Endothelial cell of umbilical vein (primary cell): ENCODE measurements at regions not wholly inside any gene's neighbourhood (a gene's known extent, or its start where the extent isn't known, plus 50 kb on each side); places are given as distances from the start of the nearest gene placed in this dataset.

Experiments used
- BruUV-seq: library from RNA; stranded (reverse); fragments of 400-500 nt; replicated peaks from 2 replicates; lab custom pipeline; 2021; lab: Mats Ljungman, UMichigan
- CTCF ChIA-PET: fragments of 300-600, 350-600 bp; sonication (Branson Sonifier 250); formaldehyde crosslinking; loops from one replicate; lab custom pipeline; 2021; ENCODE audit warnings: antibody characterized with exemption, inconsistent platforms; lab: Charles Lee
- POLR2A ChIA-PET: fragments of 300-600, 350-600 bp; sonication (Branson Sonifier 250); formaldehyde crosslinking; loops from one replicate; lab custom pipeline; 2021; ENCODE audit warnings: antibody characterized with exemption, inconsistent platforms; lab: Charles Lee
- DNase-seq: peaks from one replicate; pipeline ENCODE4 v3.0.0-alpha.2; 2011; ENCODE audit warnings: low read depth, low spot score
- FAIRE-seq: peaks from 2 replicates; lab custom pipeline; 2011; peaks lifted over from hg19 to GRCh38; lab: Jason Lieb, UNC
- H2AFZ ChIP-seq: 2 replicates; pipeline ENCODE4 v1.6.0; 2012; ENCODE audit warnings: low read depth, low read length, control low read depth, inconsistent platforms
- H3K27ac ChIP-seq: 2 replicates; pipeline ENCODE4 v1.5.1; 2011; ENCODE audit warnings: low read depth, mild to moderate bottlenecking, control low read depth, low read length, moderate library complexity; ENCODE audit not compliant: insufficient read depth
- H3K27me3 ChIP-seq, 2 experiments: 2 replicates each; pipeline versions ENCODE4 v1.6.0 to v1.6.1; 2011; ENCODE audit warnings: low read length in 2 of 2, mixed read lengths in 1 of 2; ENCODE audit not compliant: control insufficient read depth in 2 of 2, insufficient read depth in 2 of 2
- H3K36me3 ChIP-seq, 2 experiments: 2 replicates in 1 of 2; 3 replicates in 1 of 2; pipeline ENCODE4 v1.5.1; 2011; ENCODE audit warnings: low read length in 2 of 2, mild to moderate bottlenecking in 1 of 2, moderate library complexity in 1 of 2; ENCODE audit not compliant: control insufficient read depth in 2 of 2, insufficient read depth in 2 of 2; ENCODE audit errors: extremely low read depth in 1 of 2
- H3K4me1 ChIP-seq: 3 replicates; pipeline ENCODE4 v1.5.1; 2011; ENCODE audit warnings: mild to moderate bottlenecking, low read length; ENCODE audit not compliant: control insufficient read depth, insufficient read depth; ENCODE audit errors: extremely low read depth
- H3K4me2 ChIP-seq: 2 replicates; pipeline ENCODE4 v1.6.1; 2011; ENCODE audit warnings: low read length, control low read depth, mixed read lengths; ENCODE audit not compliant: insufficient read depth
- H3K4me3 ChIP-seq, 3 experiments: fragments of 200-600 bp in 1 of 3; sonication (generic), shearing (Covaris generic) in 1 of 3; replicated peaks in 1 of 3; 2 replicates each; pipeline ENCODE4 v1.5.1; 2011 to 2016; ENCODE audit warnings: control low read depth in 3 of 3, low read length in 3 of 3, mild to moderate bottlenecking in 2 of 3, inconsistent platforms in 1 of 3, low read depth in 1 of 3, moderate library complexity in 1 of 3; ENCODE audit not compliant: insufficient read depth in 1 of 3
- H3K79me2 ChIP-seq: 2 replicates; pipeline ENCODE4 v1.6.0; 2012; ENCODE audit warnings: low read length, inconsistent platforms; ENCODE audit not compliant: control insufficient read depth, insufficient read depth
- H3K9ac ChIP-seq: replicated peaks from 2 replicates; pipeline ENCODE3; 2011; ENCODE audit warnings: low read length, control low read depth; ENCODE audit not compliant: insufficient read depth; ENCODE audit errors: extremely low read depth
- H3K9me1 ChIP-seq: replicated peaks from 3 replicates; pipeline ENCODE4 v1.6.0; 2011; ENCODE audit warnings: mild to moderate bottlenecking, low read length; ENCODE audit not compliant: control insufficient read depth, insufficient read depth; ENCODE audit errors: extremely low read depth
- H3K9me3 ChIP-seq: replicated peaks from 2 replicates; pipeline ENCODE4 v1.5.1; 2012; ENCODE audit warnings: low read length, inconsistent platforms; ENCODE audit not compliant: control insufficient read depth, insufficient read depth
- H4K20me1 ChIP-seq: replicated peaks from 2 replicates; pipeline ENCODE3; 2011; ENCODE audit warnings: mild to moderate bottlenecking, low read length; ENCODE audit not compliant: control insufficient read depth, insufficient read depth; ENCODE audit errors: extremely low read depth
- EZH2 ChIP-seq: IDR thresholded peaks from 2 replicates; pipeline ENCODE4 v1.6.1; 2012; ENCODE audit warnings: borderline replicate concordance, low read depth, mild to moderate bottlenecking, moderate library complexity, low read length, inconsistent platforms; ENCODE audit not compliant: severe bottlenecking
- FOS ChIP-seq: IDR thresholded peaks from 2 replicates; pipeline ENCODE4 v1.6.1; 2011; ENCODE audit warnings: mild to moderate bottlenecking, low read length, moderate library complexity, borderline replicate concordance; ENCODE audit not compliant: insufficient read depth
- GATA2 ChIP-seq: IDR thresholded peaks from 2 replicates; pipeline ENCODE4 v1.7.0; 2011; ENCODE audit warnings: low read depth, mild to moderate bottlenecking, moderate library complexity, mixed read lengths, low read length; ENCODE audit not compliant: insufficient read length, insufficient read depth
- JUN ChIP-seq: IDR thresholded peaks from 2 replicates; pipeline ENCODE4 v1.6.1; 2011; ENCODE audit warnings: borderline replicate concordance, low read depth; ENCODE audit not compliant: insufficient read length, insufficient read depth
- MAX ChIP-seq: IDR thresholded peaks from 2 replicates; pipeline ENCODE4 v1.6.1; 2011; ENCODE audit not compliant: insufficient read depth, insufficient read length
- POLR2A ChIP-seq: IDR thresholded peaks from 2 replicates; pipeline ENCODE4 v1.6.1; 2012; ENCODE audit warnings: low read depth, mild to moderate bottlenecking, control low read depth, low read length
- POLR2AphosphoS5 ChIP-seq: IDR thresholded peaks from 2 replicates; pipeline ENCODE4 v1.6.1; 2012; ENCODE audit warnings: low read depth, mild to moderate bottlenecking, control low read depth, low read length, moderate library complexity; ENCODE audit not compliant: insufficient read depth
- dilution Hi-C: fragments of 300-500 bp; cut with MboI; formaldehyde crosslinking; loops from one replicate; pipeline ENCODE4 v1.15.0; 2019; ENCODE audit warnings: low sequenced_read_pairs; ENCODE audit not compliant: extremely low pct_ligation_motif_present
- intact Hi-C: fragments of 100-400 bp; cut with micrococcal nuclease; formaldehyde crosslinking; loops from one replicate; pipeline ENCODE4 v1.10.0; 2022
- TF ChIP-seq, protein P1 (sequence below), 2 donors: IDR thresholded peaks; 1 replicate in 1 of 2; 2 replicates in 1 of 2; pipeline ENCODE4 v1.5.1; 2011; ENCODE audit warnings: low read length in 2 of 2, mild to moderate bottlenecking in 2 of 2, moderate library complexity in 2 of 2, control low read depth in 1 of 2, inconsistent platforms in 1 of 2, low read depth in 1 of 2; ENCODE audit not compliant: insufficient read depth in 1 of 2; ENCODE audit errors: extremely low read depth in 1 of 2

- ChIA-PET CTCF (no interaction called here), POLR2A (no interaction called here)
Measured at GRCh38 chr9:86676396-86676795, 270.9 kb downstream of the GAS1 start.

DNA sequence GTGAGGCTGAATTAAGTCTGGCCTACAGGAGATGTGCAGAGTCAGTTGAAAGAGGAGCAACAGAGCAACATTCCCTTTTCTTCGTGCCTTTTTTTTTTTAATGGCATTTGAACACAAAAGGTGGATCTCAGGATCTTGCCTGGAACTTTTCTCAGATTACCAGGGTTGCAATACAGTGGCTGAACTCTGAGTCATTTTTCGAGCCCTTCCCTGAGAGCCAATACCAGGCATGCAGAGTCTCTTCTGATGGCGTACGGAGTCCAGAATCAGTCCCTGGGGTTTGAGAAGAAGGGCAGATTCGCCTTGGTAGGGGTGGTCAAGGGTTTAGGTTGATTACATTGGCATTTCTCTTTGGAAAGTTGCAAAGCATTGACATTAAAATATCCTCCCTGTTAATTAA lies 271.5 kb downstream of the GAS1 start:
- intact Hi-C loops, result no loop called here
- POLR2A ChIA-PET, result no interaction called here

More at GRCh38 chr9:86676396-86676795, 270.9 kb downstream of the GAS1 start:
- FAIRE-seq (no peak), DNase-seq (no peak)
- no peaks in the 10 kb centered on the region for H4K20me1 ChIP-seq
- H3K4me1 ChIP-seq, result no peaks in the 10 kb centered on the region
- H3K4me3 ChIP-seq, result no peak overlapping the region
- no peaks in the 10 kb centered on the region for H3K9me1 ChIP-seq
- no TSS peak for BruUV-seq
- dilution Hi-C loops (no loop called here), intact Hi-C loops (no loop called here)
- no peaks in the 10 kb centered on the region for H3K79me2 ChIP-seq
- H3K27me3 ChIP-seq, result no peaks in the 10 kb centered on the region
- no peaks in the 10 kb centered on the region for H3K9me3 ChIP-seq
- H2AFZ ChIP-seq, result no peak overlapping the region
- no peak overlapping the region for H3K9ac ChIP-seq
- H3K27ac ChIP-seq, result no peak overlapping the region
- H3K4me2 ChIP-seq, result no peak overlapping the region
- TF ChIP-seq MAX (no peak), FOS (no peak), POLR2A (no peak)
- TF ChIP-seq, protein P1, sequence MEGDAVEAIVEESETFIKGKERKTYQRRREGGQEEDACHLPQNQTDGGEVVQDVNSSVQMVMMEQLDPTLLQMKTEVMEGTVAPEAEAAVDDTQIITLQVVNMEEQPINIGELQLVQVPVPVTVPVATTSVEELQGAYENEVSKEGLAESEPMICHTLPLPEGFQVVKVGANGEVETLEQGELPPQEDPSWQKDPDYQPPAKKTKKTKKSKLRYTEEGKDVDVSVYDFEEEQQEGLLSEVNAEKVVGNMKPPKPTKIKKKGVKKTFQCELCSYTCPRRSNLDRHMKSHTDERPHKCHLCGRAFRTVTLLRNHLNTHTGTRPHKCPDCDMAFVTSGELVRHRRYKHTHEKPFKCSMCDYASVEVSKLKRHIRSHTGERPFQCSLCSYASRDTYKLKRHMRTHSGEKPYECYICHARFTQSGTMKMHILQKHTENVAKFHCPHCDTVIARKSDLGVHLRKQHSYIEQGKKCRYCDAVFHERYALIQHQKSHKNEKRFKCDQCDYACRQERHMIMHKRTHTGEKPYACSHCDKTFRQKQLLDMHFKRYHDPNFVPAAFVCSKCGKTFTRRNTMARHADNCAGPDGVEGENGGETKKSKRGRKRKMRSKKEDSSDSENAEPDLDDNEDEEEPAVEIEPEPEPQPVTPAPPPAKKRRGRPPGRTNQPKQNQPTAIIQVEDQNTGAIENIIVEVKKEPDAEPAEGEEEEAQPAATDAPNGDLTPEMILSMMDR (IDR thresholded peaks at IDR 0.05; ENCODE audit: extremely low read depth in 1 of 2, insufficient read depth in 1 of 2, low read depth in 1 of 2, low read length in 2 of 2), result no peak
- H3K36me3 ChIP-seq, result no peaks in the 10 kb centered on the region

More for the DNA sequence above, 271.5 kb downstream of the GAS1 start:
- Histone ChIP-seq H3K27me3 (no peaks in the 10 kb centered on the region), H3K79me2 (no peaks in the 10 kb centered on the region), H3K9me1 (no peaks in the 10 kb centered on the region), H3K9ac (no peak overlapping the region), H3K4me3 (no peak overlapping the region), H4K20me1 (no peaks in the 10 kb centered on the region), H3K4me2 (no peak overlapping the region), H3K36me3 (no peaks in the 10 kb centered on the region), H2AFZ (no peak overlapping the region), H3K9me3 (no peaks in the 10 kb centered on the region), H3K27ac (no peak overlapping the region), H3K4me1 (no peaks in the 10 kb centered on the region)
- no peak for DNase-seq
- FAIRE-seq, result no peak
- no TSS peak for BruUV-seq
- dilution Hi-C loops, result no loop called here
- CTCF ChIA-PET, result no interaction called here
- TF ChIP-seq JUN, result no peak
- no peak for TF ChIP-seq GATA2
- no peak for TF ChIP-seq POLR2A
- TF ChIP-seq, protein P1 (IDR thresholded peaks at IDR 0.05; ENCODE audit: extremely low read depth in 1 of 2, insufficient read depth in 1 of 2, low read depth in 1 of 2, low read length in 2 of 2), result no peak
- TF ChIP-seq EZH2, result no peak
- no peak for TF ChIP-seq POLR2AphosphoS5
